ENCODE measurements at regions not wholly inside any gene's neighbourhood (a gene's known extent, or its start where the extent isn't known, plus 50 kb on each side); places are given as distances from the start of the nearest gene placed in this dataset.
"Not testable (repeated sequence)": the region's sequence is repeated elsewhere in the genome, so short reads cannot be mapped to it uniquely, and the experiment has no call there.

- H3K36me3 ChIP-seq (ENCODE audit: low read depth), result no peaks in the 10 kb centered on the region
- ATAC-seq (no peak), DNase-seq (no peak)
- no peak for TF ChIP-seq CTCF (IDR thresholded peaks at IDR 0.05)
- no peaks in the 10 kb centered on the region for H3K9me3 ChIP-seq
- intact Hi-C loops (cut with DNase I, micrococcal nuclease), result no loop called here
- H3K4me1 ChIP-seq (ENCODE audit: low read depth), result no peaks in the 10 kb centered on the region
- H3K4me3 ChIP-seq, result no peak overlapping the region
These were observed 200.6 kb upstream of the IRAK1BP1 start for GRCh38 chr6:78666764-78667163.

- Histone ChIP-seq H3K36me3 (ENCODE audit: low read depth) (no peaks in the 10 kb centered on the region), H3K4me1 (ENCODE audit: low read depth) (no peaks in the 10 kb centered on the region), H3K4me3 (no peak overlapping the region), H3K9me3 (no peaks in the 10 kb centered on the region)
- TF ChIP-seq CTCF (IDR thresholded peaks at IDR 0.05), result no peak
- intact Hi-C loops (cut with DNase I, micrococcal nuclease), result no loop called here
- DNase-seq (no peak), ATAC-seq (no peak)
These were observed 197.2 kb upstream of the IRAK1BP1 start for GRCh38 chr6:78670156-78670555.

- DNase-seq (no peak), ATAC-seq (no peak)
- intact Hi-C loops (cut with DNase I, micrococcal nuclease), result no loop called here
- no peak for TF ChIP-seq CTCF (IDR thresholded peaks at IDR 0.05)
- no peaks in the 10 kb centered on the region for H3K4me1 ChIP-seq (ENCODE audit: low read depth)
- H3K9me3 ChIP-seq, result no peaks in the 10 kb centered on the region
- no peak overlapping the region for H3K4me3 ChIP-seq
- H3K36me3 ChIP-seq (ENCODE audit: low read depth), result no peaks in the 10 kb centered on the region
These were observed 196.5 kb upstream of the IRAK1BP1 start for GRCh38 chr6:78670802-78671201.

- ATAC-seq; H3K36me3 ChIP-seq (ENCODE audit: low read depth); H3K4me1 ChIP-seq (ENCODE audit: low read depth); intact Hi-C loops (cut with DNase I, micrococcal nuclease); H3K9me3 ChIP-seq; H3K4me3 ChIP-seq: not testable (repeated sequence)
- DNase-seq, result peak in 1 of 3 donors; percentile 13
These were observed 191.0 kb upstream of the IRAK1BP1 start for GRCh38 chr6:78676069-78677007.

GRCh38 chr6:78688668-78689067, 178.7 kb upstream of the IRAK1BP1 start:
- Histone ChIP-seq H3K4me1 (ENCODE audit: low read depth) (no peaks in the 10 kb centered on the region), H3K9me3 (no peaks in the 10 kb centered on the region), H3K36me3 (ENCODE audit: low read depth) (no peaks in the 10 kb centered on the region), H3K4me3 (no peak overlapping the region)
- DNase-seq (no peak), ATAC-seq (no peak)
- intact Hi-C loops (cut with DNase I, micrococcal nuclease), result no loop called here
- no peak for TF ChIP-seq CTCF (IDR thresholded peaks at IDR 0.05)

- Histone ChIP-seq H3K4me3 (no peak overlapping the region), H3K9me3 (no peaks in the 10 kb centered on the region), H3K4me1 (ENCODE audit: low read depth) (no peaks in the 10 kb centered on the region), H3K36me3 (ENCODE audit: low read depth) (no peaks in the 10 kb centered on the region)
- ATAC-seq (no peak), DNase-seq (no peak)
- intact Hi-C loops (cut with DNase I, micrococcal nuclease), result no loop called here
- TF ChIP-seq CTCF (IDR thresholded peaks at IDR 0.05), result no peak
These were observed 173.5 kb upstream of the IRAK1BP1 start for GRCh38 chr6:78693835-78694234.

GRCh38 chr6:78694628-78695027, 172.7 kb upstream of the IRAK1BP1 start:
- ATAC-seq; H3K9me3 ChIP-seq; DNase-seq; H3K4me1 ChIP-seq (ENCODE audit: low read depth); intact Hi-C loops (cut with DNase I, micrococcal nuclease); H3K36me3 ChIP-seq (ENCODE audit: low read depth); H3K4me3 ChIP-seq: not testable (repeated sequence)

Data from mucosa of descending colon (tissue), 3 donors.